ENCODE measurements at regions not wholly inside any gene's neighbourhood (a gene's known extent, or its start where the extent isn't known, plus 50 kb on each side); places are given as distances from the start of the nearest gene placed in this dataset.

DNA sequence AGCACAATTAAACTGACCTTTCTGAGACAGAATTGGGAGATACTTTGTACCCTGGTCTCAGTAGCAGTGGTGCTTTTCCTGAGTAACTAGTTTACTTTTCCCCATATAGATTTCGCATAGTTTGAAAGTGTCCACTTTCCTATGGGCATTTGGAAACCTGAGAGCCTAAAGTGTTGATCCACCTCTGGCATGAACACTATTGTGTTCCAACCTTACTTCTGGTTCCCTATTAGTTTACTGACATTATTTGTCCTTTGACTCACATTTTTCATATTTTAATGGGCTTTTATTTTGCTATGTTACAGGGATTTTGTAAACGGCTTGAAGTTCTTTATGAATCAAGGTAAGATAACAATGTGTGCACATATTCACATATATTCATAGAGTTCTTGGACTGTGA lies 103.7 kb downstream of the CBLL2 start:
- POLR2A ChIA-PET: no interaction called here
- no peaks in the 10 kb centered on the region for H3K27me3 Mint-ChIP-seq (ENCODE audit: low read depth)
- H3K36me3 Mint-ChIP-seq: no peaks in the 10 kb centered on the region
- H3K9me3 Mint-ChIP-seq: no peaks in the 10 kb centered on the region
- no peak overlapping the region for H3K27ac Mint-ChIP-seq
- no peak overlapping the region for H3K4me3 Mint-ChIP-seq
- no peak for ATAC-seq
- no peaks in the 10 kb centered on the region for H3K4me1 Mint-ChIP-seq
- DNase-seq (ENCODE audit: low spot score): no peak
- CTCF ChIA-PET: no interaction called here
- TF ChIP-seq JAZF1 (CRISPR knock-in tag; IDR thresholded peaks at IDR 0.05) (no peak), NR3C1 (CRISPR knock-in tag; conservative IDR thresholded peaks at IDR 0.05; ENCODE audit: low read depth) (no peak)
- TF ChIP-seq, protein P1, sequence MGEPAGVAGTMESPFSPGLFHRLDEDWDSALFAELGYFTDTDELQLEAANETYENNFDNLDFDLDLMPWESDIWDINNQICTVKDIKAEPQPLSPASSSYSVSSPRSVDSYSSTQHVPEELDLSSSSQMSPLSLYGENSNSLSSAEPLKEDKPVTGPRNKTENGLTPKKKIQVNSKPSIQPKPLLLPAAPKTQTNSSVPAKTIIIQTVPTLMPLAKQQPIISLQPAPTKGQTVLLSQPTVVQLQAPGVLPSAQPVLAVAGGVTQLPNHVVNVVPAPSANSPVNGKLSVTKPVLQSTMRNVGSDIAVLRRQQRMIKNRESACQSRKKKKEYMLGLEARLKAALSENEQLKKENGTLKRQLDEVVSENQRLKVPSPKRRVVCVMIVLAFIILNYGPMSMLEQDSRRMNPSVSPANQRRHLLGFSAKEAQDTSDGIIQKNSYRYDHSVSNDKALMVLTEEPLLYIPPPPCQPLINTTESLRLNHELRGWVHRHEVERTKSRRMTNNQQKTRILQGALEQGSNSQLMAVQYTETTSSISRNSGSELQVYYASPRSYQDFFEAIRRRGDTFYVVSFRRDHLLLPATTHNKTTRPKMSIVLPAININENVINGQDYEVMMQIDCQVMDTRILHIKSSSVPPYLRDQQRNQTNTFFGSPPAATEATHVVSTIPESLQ (CRISPR knock-in tag; IDR thresholded peaks at IDR 0.05): no peak

DNA sequence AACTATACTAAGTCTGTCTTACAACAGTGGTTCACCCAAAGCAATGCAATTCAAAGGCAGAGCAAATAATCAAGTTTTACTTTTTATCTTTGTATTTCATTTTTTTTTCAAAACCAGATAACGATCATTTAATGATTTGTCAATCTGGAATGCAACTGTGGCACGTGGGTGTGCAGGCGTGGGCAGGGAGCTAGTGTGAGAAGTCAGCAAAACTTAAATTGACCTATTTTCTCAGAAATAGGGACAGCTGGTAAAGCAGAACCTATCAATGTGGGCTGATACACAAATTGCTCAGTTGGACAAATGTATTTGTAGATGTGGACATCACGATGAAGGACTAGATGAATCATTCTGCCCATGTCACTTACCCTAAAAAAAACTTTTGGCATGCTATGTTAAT lies 105.6 kb downstream of the CBLL2 start:
- POLR2A ChIA-PET: no interaction called here
- no peak overlapping the region for H3K4me3 Mint-ChIP-seq
- H3K36me3 Mint-ChIP-seq: no peaks in the 10 kb centered on the region
- CTCF ChIA-PET: no interaction called here
- H3K27ac Mint-ChIP-seq: no peak overlapping the region
- TF ChIP-seq ZNF416 (CRISPR knock-in tag; IDR thresholded peaks at IDR 0.05) (no peak), ZNF263 (CRISPR knock-in tag; IDR thresholded peaks at IDR 0.05; ENCODE audit: low read depth) (no peak), ZBTB21 (CRISPR knock-in tag; IDR thresholded peaks at IDR 0.05; ENCODE audit: borderline replicate concordance) (no peak)
- TF ChIP-seq, protein P2, sequence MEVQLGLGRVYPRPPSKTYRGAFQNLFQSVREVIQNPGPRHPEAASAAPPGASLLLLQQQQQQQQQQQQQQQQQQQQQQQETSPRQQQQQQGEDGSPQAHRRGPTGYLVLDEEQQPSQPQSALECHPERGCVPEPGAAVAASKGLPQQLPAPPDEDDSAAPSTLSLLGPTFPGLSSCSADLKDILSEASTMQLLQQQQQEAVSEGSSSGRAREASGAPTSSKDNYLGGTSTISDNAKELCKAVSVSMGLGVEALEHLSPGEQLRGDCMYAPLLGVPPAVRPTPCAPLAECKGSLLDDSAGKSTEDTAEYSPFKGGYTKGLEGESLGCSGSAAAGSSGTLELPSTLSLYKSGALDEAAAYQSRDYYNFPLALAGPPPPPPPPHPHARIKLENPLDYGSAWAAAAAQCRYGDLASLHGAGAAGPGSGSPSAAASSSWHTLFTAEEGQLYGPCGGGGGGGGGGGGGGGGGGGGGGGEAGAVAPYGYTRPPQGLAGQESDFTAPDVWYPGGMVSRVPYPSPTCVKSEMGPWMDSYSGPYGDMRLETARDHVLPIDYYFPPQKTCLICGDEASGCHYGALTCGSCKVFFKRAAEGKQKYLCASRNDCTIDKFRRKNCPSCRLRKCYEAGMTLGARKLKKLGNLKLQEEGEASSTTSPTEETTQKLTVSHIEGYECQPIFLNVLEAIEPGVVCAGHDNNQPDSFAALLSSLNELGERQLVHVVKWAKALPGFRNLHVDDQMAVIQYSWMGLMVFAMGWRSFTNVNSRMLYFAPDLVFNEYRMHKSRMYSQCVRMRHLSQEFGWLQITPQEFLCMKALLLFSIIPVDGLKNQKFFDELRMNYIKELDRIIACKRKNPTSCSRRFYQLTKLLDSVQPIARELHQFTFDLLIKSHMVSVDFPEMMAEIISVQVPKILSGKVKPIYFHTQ (CRISPR knock-in tag; IDR thresholded peaks at IDR 0.05): no peak
- TF ChIP-seq, protein P3, sequence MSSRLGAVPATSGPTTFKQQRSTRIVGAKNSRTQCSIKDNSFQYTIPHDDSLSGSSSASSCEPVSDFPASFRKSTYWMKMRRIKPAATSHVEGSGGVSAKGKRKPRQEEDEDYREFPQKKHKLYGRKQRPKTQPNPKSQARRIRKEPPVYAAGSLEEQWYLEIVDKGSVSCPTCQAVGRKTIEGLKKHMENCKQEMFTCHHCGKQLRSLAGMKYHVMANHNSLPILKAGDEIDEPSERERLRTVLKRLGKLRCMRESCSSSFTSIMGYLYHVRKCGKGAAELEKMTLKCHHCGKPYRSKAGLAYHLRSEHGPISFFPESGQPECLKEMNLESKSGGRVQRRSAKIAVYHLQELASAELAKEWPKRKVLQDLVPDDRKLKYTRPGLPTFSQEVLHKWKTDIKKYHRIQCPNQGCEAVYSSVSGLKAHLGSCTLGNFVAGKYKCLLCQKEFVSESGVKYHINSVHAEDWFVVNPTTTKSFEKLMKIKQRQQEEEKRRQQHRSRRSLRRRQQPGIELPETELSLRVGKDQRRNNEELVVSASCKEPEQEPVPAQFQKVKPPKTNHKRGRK (CRISPR knock-in tag; IDR thresholded peaks at IDR 0.05; ENCODE audit: borderline replicate concordance): no peak
- TF ChIP-seq, protein P4, sequence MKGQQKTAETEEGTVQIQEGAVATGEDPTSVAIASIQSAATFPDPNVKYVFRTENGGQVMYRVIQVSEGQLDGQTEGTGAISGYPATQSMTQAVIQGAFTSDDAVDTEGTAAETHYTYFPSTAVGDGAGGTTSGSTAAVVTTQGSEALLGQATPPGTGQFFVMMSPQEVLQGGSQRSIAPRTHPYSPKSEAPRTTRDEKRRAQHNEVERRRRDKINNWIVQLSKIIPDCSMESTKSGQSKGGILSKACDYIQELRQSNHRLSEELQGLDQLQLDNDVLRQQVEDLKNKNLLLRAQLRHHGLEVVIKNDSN (CRISPR knock-in tag; IDR thresholded peaks at IDR 0.05): no peak
- H3K4me1 Mint-ChIP-seq: no peaks in the 10 kb centered on the region
- ATAC-seq (no peak), DNase-seq (ENCODE audit: low spot score) (no peak)
- no peaks in the 10 kb centered on the region for H3K27me3 Mint-ChIP-seq (ENCODE audit: low read depth)
- no peaks in the 10 kb centered on the region for H3K9me3 Mint-ChIP-seq

DNA sequence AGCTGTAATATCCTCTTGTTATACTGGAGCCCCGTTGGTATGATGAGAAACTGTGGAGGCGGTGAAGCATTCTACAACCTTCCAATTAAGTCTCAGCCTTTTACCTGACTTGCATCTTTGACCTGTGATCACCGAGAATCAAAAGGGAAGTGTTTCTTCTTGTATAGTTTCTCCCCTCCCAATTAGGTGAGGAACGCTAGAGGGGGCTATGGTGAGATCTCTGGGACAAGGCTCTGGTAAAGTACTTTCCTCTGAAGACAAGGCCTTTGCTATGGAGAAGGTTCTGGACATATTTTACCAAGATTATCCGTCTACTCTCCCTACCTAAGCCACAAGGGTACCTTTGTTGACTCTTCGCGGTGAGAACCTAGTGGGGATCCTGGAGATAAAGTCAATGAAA lies 111.3 kb downstream of the CBLL2 start:
- H3K27ac Mint-ChIP-seq: no peak overlapping the region
- H3K36me3 Mint-ChIP-seq: no peaks in the 10 kb centered on the region
- DNase-seq (ENCODE audit: low spot score) (peak; percentile 16), ATAC-seq (peak; percentile 62; the same call in 1 of the 2 replicates)
- peaks cover 5% of the 10 kb centered on the region for H3K4me1 Mint-ChIP-seq
- no peak overlapping the region for H3K4me3 Mint-ChIP-seq
- H3K9me3 Mint-ChIP-seq: no peaks in the 10 kb centered on the region
- CTCF ChIA-PET: no interaction called here
- no peaks in the 10 kb centered on the region for H3K27me3 Mint-ChIP-seq (ENCODE audit: low read depth)
- POLR2A ChIA-PET: no interaction called here
- TF ChIP-seq JUN (CRISPR knock-in tag; IDR thresholded peaks at IDR 0.05): no peak
- TF ChIP-seq, protein P5, sequence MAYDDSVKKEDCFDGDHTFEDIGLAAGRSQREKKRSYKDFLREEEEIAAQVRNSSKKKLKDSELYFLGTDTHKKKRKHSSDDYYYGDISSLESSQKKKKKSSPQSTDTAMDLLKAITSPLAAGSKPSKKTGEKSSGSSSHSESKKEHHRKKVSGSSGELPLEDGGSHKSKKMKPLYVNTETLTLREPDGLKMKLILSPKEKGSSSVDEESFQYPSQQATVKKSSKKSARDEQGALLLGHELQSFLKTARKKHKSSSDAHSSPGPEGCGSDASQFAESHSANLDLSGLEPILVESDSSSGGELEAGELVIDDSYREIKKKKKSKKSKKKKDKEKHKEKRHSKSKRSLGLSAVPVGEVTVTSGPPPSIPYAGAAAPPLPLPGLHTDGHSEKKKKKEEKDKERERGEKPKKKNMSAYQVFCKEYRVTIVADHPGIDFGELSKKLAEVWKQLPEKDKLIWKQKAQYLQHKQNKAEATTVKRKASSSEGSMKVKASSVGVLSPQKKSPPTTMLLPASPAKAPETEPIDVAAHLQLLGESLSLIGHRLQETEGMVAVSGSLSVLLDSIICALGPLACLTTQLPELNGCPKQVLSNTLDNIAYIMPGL (CRISPR knock-in tag; IDR thresholded peaks at IDR 0.05): no peak
- TF ChIP-seq CREM (CRISPR knock-in tag; IDR thresholded peaks at IDR 0.05): no peak
- TF ChIP-seq, protein P6, sequence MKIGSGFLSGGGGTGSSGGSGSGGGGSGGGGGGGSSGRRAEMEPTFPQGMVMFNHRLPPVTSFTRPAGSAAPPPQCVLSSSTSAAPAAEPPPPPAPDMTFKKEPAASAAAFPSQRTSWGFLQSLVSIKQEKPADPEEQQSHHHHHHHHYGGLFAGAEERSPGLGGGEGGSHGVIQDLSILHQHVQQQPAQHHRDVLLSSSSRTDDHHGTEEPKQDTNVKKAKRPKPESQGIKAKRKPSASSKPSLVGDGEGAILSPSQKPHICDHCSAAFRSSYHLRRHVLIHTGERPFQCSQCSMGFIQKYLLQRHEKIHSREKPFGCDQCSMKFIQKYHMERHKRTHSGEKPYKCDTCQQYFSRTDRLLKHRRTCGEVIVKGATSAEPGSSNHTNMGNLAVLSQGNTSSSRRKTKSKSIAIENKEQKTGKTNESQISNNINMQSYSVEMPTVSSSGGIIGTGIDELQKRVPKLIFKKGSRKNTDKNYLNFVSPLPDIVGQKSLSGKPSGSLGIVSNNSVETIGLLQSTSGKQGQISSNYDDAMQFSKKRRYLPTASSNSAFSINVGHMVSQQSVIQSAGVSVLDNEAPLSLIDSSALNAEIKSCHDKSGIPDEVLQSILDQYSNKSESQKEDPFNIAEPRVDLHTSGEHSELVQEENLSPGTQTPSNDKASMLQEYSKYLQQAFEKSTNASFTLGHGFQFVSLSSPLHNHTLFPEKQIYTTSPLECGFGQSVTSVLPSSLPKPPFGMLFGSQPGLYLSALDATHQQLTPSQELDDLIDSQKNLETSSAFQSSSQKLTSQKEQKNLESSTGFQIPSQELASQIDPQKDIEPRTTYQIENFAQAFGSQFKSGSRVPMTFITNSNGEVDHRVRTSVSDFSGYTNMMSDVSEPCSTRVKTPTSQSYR (CRISPR knock-in tag; IDR thresholded peaks at IDR 0.05): no peak
- TF ChIP-seq TP53 (CRISPR knock-in tag; IDR thresholded peaks at IDR 0.05): no peak
- TF ChIP-seq, protein P7, sequence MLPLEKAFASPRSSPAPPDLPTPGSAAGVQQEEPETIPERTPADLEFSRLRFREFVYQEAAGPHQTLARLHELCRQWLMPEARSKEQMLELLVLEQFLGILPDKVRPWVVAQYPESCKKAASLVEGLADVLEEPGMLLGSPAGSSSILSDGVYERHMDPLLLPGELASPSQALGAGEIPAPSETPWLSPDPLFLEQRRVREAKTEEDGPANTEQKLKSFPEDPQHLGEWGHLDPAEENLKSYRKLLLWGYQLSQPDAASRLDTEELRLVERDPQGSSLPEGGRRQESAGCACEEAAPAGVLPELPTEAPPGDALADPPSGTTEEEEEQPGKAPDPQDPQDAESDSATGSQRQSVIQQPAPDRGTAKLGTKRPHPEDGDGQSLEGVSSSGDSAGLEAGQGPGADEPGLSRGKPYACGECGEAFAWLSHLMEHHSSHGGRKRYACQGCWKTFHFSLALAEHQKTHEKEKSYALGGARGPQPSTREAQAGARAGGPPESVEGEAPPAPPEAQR (CRISPR knock-in tag; IDR thresholded peaks at IDR 0.05): no peak
- TF ChIP-seq, protein P8, sequence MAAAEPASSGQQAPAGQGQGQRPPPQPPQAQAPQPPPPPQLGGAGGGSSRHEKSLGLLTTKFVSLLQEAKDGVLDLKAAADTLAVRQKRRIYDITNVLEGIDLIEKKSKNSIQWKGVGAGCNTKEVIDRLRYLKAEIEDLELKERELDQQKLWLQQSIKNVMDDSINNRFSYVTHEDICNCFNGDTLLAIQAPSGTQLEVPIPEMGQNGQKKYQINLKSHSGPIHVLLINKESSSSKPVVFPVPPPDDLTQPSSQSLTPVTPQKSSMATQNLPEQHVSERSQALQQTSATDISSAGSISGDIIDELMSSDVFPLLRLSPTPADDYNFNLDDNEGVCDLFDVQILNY (CRISPR knock-in tag; IDR thresholded peaks at IDR 0.05): no peak
- TF ChIP-seq MYBL2 (CRISPR knock-in tag; IDR thresholded peaks at IDR 0.05): no peak
- no peak for TF ChIP-seq SOX15 (CRISPR knock-in tag; IDR thresholded peaks at IDR 0.05)
- no peak for TF ChIP-seq FOXK1 (CRISPR knock-in tag; IDR thresholded peaks at IDR 0.05)

Measured in WTC11 (cell line).